ENCODE measurements at regions not wholly inside any gene's neighbourhood (a gene's known extent, or its start where the extent isn't known, plus 50 kb on each side); places are given as distances from the start of the nearest gene placed in this dataset.

DNA sequence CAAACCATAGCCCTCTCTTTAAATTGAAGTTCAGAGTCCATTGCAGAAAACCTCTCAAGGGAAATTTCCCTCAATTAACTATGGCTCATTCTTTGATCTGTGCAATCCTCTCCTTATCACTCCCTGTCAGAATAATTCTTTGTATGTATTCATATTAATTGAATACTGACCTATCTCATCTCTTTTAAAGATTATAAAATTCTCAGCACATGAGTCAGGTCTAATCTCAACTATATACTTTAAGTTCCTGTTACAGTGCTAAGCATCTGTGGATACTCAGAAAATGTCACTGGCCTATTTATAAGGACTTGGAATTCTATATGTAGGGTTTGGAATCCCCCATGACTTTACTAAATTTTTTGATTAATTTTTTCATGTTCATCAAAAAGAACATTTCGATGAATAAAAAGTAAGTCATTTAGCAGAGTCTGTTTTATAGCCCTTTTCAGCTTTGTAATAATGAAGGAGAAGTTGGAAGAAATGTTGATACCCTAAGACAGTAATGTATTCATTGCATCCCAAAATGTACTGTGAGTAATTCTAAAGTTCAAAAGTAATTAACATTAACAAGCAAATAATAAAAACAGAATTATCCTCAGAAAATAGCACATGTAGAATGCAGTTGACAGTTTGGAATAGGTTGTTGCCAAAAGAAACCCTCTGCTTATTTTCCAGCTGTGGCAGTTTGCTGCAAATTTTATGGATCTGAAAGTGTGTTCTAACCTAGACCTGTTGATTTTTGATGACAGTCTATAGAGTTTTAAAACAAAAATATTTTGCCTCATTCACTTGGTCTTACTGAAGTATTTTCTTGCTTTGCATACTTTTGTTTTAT is 503.4 kb upstream of the CBLB start:
- no peaks in the 10 kb centered on the region for H3K9me3 ChIP-seq (ENCODE audit: severe bottlenecking)
- H3K36me3 ChIP-seq = no peaks in the 10 kb centered on the region
- H3K27ac ChIP-seq = no peak overlapping the region
- TF ChIP-seq CTCF (IDR thresholded peaks at IDR 0.05; ENCODE audit: low read depth, low read length) = no peak
- no peak overlapping the region for H3K4me3 ChIP-seq (ENCODE audit: low read depth, low read length)
- no peak for DNase-seq
- no peaks in the 10 kb centered on the region for H3K27me3 ChIP-seq (ENCODE audit: insufficient read depth, low read depth, severe bottlenecking)

GRCh38 chr3:106372806-106373190 is 504.0 kb upstream of the CBLB start:
- TF ChIP-seq CTCF (IDR thresholded peaks at IDR 0.05; ENCODE audit: low read depth, low read length) = no peak
- Histone ChIP-seq H3K27me3 (ENCODE audit: insufficient read depth, low read depth, severe bottlenecking) (no peaks in the 10 kb centered on the region), H3K9me3 (ENCODE audit: severe bottlenecking) (no peaks in the 10 kb centered on the region), H3K36me3 (no peaks in the 10 kb centered on the region), H3K27ac (no peak overlapping the region), H3K4me3 (ENCODE audit: low read depth, low read length) (no peak overlapping the region)
- DNase-seq = no peak

GRCh38 chr3:106376016-106376570 is 507.3 kb upstream of the CBLB start:
- no peaks in the 10 kb centered on the region for H3K27me3 ChIP-seq (ENCODE audit: insufficient read depth, low read depth, severe bottlenecking)
- H3K36me3 ChIP-seq = no peaks in the 10 kb centered on the region
- no peak overlapping the region for H3K4me3 ChIP-seq (ENCODE audit: low read depth, low read length)
- DNase-seq = no peak
- no peak overlapping the region for H3K27ac ChIP-seq
- TF ChIP-seq CTCF (IDR thresholded peaks at IDR 0.05; ENCODE audit: low read depth, low read length) = no peak
- no peaks in the 10 kb centered on the region for H3K9me3 ChIP-seq (ENCODE audit: severe bottlenecking)

GRCh38 chr3:106379251-106379750 is 510.5 kb upstream of the CBLB start:
- no peak overlapping the region for H3K4me3 ChIP-seq (ENCODE audit: low read depth, low read length)
- no peaks in the 10 kb centered on the region for H3K9me3 ChIP-seq (ENCODE audit: severe bottlenecking)
- no peaks in the 10 kb centered on the region for H3K27me3 ChIP-seq (ENCODE audit: insufficient read depth, low read depth, severe bottlenecking)
- no peaks in the 10 kb centered on the region for H3K36me3 ChIP-seq
- TF ChIP-seq CTCF (IDR thresholded peaks at IDR 0.05; ENCODE audit: low read depth, low read length) = no peak
- H3K27ac ChIP-seq = no peak overlapping the region
- DNase-seq = no peak

GRCh38 chr3:106380232-106380631 is 511.4 kb upstream of the CBLB start:
- no peaks in the 10 kb centered on the region for H3K27me3 ChIP-seq (ENCODE audit: insufficient read depth, low read depth, severe bottlenecking)
- DNase-seq = no peak
- no peaks in the 10 kb centered on the region for H3K36me3 ChIP-seq
- no peak for TF ChIP-seq CTCF (IDR thresholded peaks at IDR 0.05; ENCODE audit: low read depth, low read length)
- no peak overlapping the region for H3K4me3 ChIP-seq (ENCODE audit: low read depth, low read length)
- no peak overlapping the region for H3K27ac ChIP-seq
- no peaks in the 10 kb centered on the region for H3K9me3 ChIP-seq (ENCODE audit: severe bottlenecking)
